GM19240 (cell line): ENCODE measurements at regions not wholly inside any gene's neighbourhood (a gene's known extent, or its start where the extent isn't known, plus 50 kb on each side); places are given as distances from the start of the nearest gene placed in this dataset.

Experiments used
- DNase-seq: peaks from one replicate; pipeline ENCODE4 v3.0.0; 2011; ENCODE audit warnings: low spot score; ENCODE audit not compliant: insufficient read length

DNA sequence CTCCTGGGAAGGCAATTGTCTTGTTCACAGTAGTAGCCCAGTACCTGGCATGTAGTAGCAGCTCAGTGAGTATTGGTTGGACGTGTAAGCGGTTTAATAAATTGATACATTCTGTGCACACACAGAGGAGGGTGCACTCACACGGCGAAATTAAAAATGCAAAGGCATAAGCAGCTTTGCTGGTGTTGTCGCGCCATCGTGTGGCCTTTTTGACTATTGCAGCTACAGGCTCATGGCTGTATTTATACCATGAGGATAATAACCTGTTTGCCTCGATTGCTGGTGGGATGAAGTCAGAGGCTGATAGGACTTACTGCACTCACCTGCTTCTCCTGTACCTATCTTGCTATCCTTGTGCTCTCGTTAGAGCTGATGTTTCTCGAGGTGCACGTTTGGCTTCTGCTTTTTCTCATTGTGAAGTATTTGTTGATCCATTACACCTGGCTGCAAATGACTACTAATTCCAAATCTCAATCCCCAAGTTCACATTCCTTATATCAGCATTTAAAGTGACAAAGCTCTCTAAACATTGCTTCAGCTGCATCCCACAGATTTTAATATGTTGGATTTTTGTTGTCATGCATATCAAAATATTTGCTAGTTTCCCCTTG, 61.5 kb downstream of the TBXT start:
- DNase-seq: peak; percentile 22

DNA sequence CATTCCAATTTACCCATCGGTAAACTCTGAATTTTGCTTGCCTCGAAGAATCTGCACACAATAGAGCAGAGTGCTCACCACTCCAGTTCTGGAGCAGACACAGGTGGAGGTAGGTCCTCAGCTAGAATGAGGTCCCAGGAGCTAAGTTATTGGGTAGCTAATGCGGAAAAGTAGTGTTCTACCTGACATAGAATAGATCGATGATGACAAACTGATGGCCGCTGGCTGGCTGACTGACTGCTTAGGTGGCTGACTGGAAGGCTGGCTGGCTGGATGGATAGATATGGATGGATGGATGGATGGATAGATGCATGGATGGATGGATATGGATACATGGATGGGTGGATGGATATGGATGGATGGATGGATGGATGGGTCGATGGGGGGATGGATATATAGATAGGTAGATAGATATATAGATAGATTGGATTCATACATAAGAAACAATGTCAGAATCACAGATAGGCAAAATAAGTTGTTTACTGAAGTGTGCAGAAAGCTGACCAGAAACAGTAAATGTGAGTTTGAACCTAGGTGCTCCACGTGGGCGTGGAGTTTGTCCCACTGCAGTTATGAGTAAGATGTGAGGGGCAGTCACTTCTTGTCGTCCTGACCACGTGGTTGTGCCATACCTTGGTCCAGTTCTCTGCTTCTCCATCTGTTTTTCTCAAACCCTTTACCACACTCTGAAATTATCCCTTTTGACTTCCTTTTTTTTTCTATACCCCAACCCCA, 62.1 kb downstream of the TBXT start:
- DNase-seq: no peak

DNA sequence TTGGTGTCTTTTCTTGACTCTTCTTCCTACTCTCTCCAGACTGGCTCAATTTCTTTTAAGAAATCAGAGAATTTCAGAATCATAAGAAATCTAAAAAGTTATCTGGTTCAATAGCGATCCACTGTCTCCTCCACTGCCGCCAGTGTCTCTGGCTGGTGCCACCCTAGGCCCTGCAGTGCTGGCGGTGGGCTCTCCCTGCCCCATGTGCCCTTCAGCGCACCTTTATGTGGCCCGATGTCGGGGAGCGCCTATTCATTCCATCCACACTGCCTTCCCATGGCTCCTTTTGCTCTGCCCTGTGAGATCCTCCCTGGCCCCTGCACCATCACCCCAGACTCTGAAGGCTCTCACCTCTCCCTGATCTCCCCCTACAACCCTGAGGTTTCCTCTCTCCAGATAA, 62.8 kb downstream of the TBXT start:
- DNase-seq: no peak

DNA sequence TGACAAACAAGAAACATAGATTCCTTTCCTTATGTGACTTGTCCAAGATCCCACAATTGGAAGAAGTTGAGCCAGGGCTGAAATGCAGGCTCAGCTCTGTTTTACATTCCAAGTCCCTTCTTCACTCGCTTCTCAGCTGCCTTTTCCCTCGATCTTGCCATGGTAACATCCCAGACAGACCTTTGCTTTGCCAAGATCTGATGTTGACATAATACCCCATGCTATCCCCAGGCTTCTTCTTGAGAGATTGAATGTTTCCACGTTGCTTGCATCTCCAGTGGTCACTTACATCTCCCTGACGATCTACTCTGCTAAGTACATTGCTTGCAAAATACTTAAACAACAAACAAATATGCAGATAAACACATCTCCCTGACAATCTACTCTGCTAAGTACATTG, 63.5 kb downstream of the TBXT start:
- no peak for DNase-seq

GRCh38 chr6:166101819-166102419, 65.7 kb downstream of the TBXT start:
- no peak for DNase-seq

GRCh38 chr6:166097914-166098522, 69.6 kb downstream of the TBXT start:
- peak; percentile 15 for DNase-seq

GRCh38 chr6:166087852-166088251, 79.8 kb downstream of the TBXT start:
- DNase-seq: no peak

DNA sequence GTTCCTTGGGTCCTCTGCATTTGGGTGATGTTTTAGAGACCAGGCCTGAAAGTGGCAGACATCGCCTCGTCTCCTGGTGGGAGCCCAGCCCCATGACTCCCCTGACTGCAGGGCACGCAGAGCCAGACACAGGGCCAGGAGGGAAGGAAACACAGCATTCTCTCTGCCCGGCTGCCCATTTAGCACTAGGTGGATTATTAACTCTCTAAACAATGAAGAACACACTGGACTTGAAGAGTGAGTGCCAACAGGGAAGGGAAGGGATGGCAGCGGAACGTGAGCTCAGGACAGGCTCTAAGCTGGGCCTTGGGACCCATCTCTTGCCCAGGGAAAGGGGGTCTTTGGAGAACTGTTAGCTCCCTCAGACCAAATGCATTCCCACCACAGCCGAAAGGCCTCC, 80.4 kb downstream of the TBXT start:
- no peak for DNase-seq

GRCh38 chr6:166085500-166085899, 82.2 kb downstream of the TBXT start:
- no peak for DNase-seq

GRCh38 chr6:166084951-166085350, 82.7 kb downstream of the TBXT start:
- DNase-seq: no peak

- DNase-seq: no peak
Observed at GRCh38 chr6:166079841-166080240, 87.8 kb downstream of the TBXT start.

DNA sequence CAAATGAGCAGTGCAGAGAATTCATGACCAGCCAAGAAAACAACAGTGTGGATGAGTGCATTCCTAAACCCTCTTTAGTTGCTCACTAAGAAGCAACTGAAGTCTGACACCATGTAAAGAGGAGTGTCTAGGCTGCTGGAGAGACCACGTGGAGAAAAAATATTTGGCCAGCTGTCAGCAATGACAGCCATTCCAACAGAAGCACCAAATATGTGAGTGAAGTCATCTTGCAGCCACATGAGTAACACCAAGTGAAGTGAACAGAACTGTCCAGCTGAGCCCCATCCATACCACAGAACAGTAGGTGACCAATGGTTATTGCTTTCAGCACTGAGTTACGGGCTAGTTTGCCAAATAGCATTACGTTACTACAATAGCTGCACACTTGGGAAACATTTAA, 89.4 kb downstream of the TBXT start:
- no peak for DNase-seq

DNA sequence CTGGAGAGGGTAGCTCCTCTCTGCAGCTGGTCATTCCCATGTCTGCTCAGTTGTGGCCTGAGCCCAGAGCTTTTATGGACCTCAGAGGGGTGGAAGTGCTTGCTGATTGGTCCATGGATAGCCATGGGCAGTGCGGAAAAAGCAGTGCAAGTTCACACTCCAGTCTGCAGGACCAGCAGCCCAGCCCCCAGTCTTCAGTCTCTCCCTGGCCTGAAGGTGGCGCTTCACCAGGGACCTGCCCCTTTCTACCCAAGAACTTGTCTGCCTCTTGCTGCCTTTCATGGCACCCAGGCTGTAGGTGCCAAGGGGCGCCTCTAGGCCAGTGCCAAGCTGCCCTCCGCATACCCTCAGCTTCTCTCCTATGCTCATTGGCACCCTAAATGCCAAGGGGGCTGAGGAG, 91.0 kb downstream of the TBXT start:
- no peak for DNase-seq

DNA sequence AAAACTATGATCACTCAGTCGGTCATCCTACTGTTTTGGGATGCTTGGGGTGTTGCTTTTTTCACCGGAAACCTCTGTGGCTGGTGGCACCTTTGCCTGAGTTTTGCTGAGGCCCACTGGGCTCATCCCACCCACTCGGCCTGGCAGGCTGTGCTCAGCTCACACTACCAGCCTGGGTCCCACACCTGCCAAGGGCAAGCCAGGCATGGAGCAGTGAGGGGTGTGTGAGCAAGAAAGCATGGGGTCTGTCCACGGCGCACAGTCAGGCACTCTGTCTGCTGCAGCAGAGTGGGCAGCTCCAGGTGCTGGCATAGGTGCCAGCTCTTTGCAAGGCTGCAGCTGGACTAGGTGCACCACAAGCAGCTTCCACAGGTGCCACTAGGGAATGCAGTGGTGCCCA, 91.7 kb downstream of the TBXT start:
- DNase-seq: no peak

DNA sequence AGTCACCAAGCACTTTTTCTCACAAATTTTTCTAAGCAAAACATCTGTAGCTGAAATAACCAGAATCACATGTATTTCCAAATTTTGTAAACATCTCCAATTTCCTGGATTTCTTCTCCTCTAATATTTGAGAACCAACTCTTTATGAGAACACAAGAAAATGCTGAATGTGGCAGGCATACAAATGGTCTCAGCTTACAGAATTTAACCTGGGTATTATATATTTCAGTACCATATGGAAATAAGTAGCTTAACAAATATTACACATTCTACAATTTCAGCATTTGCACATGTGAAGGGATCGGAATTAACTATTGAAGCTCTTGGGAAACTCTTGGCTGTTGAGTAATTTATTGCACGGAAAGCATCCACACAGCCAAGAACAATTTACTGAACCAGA, 92.5 kb downstream of the TBXT start:
- no peak for DNase-seq

GRCh38 chr6:166073082-166073481, 94.6 kb downstream of the TBXT start:
- no peak for DNase-seq

- no peak for DNase-seq
Observed at GRCh38 chr6:166068768-166069167, 98.9 kb downstream of the TBXT start.

DNA sequence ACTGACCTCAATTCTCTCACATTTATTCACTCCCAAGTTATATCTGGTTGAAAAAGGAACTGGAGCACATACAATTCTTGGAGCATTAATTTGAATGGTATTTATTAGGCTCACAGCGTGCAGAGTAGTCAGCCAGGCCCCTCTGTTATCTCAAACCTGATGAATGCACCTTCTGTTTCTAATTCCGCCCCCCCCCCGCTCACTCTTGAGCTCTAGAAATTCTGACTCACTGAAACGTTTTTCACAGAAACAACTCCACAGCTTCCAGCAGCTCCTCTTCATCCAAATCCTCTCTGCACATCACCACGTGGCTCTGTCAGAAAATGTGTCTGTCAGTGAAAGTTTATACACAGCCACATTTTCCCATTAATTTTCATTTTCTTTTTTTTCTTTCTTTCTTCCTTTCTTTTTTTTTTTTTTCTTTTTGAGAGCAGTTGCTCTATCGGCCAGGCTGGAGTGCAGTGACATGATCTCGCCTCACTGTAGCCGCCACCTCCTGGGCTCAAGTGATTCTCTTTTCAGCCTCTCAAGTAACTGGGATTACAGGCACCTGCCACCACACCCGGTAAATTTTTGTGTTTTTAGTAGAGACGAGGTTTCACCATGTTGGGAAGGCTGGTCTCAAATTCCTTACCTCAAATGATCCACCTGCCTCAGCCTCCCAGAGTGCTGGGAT, 109.4 kb downstream of the TBXT start:
- no peak for DNase-seq

GRCh38 chr6:166057431-166057830, 110.2 kb downstream of the TBXT start:
- no peak for DNase-seq

DNA sequence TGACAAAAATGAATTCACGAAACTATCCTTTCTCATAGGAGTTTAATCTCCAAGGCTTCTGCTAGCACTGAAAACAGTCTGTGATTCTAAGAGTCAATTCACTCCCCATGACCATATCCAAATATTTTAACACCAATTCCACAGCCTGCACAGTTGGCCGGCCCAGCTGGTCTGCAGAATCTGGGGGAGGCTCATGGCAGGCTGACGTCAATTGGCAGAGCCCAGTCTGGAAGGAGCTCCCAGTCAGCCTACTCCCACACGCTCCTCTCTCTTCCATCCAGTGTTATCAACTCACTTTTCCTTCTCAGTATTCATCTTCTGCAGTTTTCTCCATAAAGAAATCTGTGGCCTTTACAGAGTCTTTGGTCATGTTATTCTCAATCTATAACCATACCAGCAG, 111.0 kb downstream of the TBXT start:
- DNase-seq: no peak

GRCh38 chr6:166055801-166056200, 111.8 kb downstream of the TBXT start:
- no peak for DNase-seq

- DNase-seq: no peak
Observed at GRCh38 chr6:166052837-166053236, 114.8 kb downstream of the TBXT start.
